GM23338 (cell line): ENCODE measurements at regions not wholly inside any gene's neighbourhood (a gene's known extent, or its start where the extent isn't known, plus 50 kb on each side); places are given as distances from the start of the nearest gene placed in this dataset.

ENCODE experiments used
- ATAC-seq: fragments of 200-7000 bp; cut with Tn5 transposase; 3 replicates; pipeline ENCODE4 v1.9.1; 2020
- DNase-seq: peaks from one replicate; pipeline ENCODE4 v3.0.0-alpha.2; 2015; ENCODE audit warnings: low spot score
- H2AFZ ChIP-seq: fragments of 200-600 bp; sonication (generic); 2 replicates; pipeline ENCODE4 v1.8.0; 2016; ENCODE audit warnings: antibody characterized with exemption, mild to moderate bottlenecking, moderate library complexity
- H3F3A ChIP-seq: fragments of 200-600 bp; sonication (generic); replicated peaks from 2 replicates; pipeline ENCODE4 v1.8.0; 2017; ENCODE audit warnings: antibody characterized with exemption, mixed run types, low read depth
- H3K27ac ChIP-seq: fragments of 200-600 bp; sonication (generic); 2 replicates; pipeline ENCODE4 v1.6.1; 2016; ENCODE audit warnings: low read depth
- H3K27me3 ChIP-seq: fragments of 200-600 bp; sonication (generic); 2 replicates; pipeline ENCODE4 v1.8.0; 2016; ENCODE audit warnings: mild to moderate bottlenecking, mixed run types, moderate library complexity; ENCODE audit not compliant: insufficient read depth
- H3K36me3 ChIP-seq: fragments of 200-600 bp; sonication (generic); 2 replicates; pipeline ENCODE4 v1.8.0; 2016; ENCODE audit warnings: mild to moderate bottlenecking; ENCODE audit not compliant: insufficient read depth
- H3K4me1 ChIP-seq: fragments of 200-600 bp; sonication (generic); 2 replicates; pipeline ENCODE4 v1.8.0; 2016; ENCODE audit warnings: mild to moderate bottlenecking, moderate library complexity; ENCODE audit not compliant: insufficient read depth
- H3K4me2 ChIP-seq: fragments of 200-600 bp; sonication (generic); 2 replicates; pipeline ENCODE4 v1.7.1; 2017; ENCODE audit warnings: mixed run types
- H3K4me3 ChIP-seq: fragments of 200-600 bp; sonication (generic); 2 replicates; pipeline ENCODE4 v1.6.1; 2016; ENCODE audit warnings: mixed run types
- H3K79me2 ChIP-seq: fragments of 200-600 bp; sonication (generic); replicated peaks from 2 replicates; pipeline ENCODE4 v1.8.0; 2017; ENCODE audit warnings: mild to moderate bottlenecking; ENCODE audit not compliant: insufficient read depth
- H3K9me2 ChIP-seq: fragments of 200-600 bp; sonication (generic); 2 replicates; pipeline ENCODE4 v1.8.0; 2017; ENCODE audit not compliant: insufficient read depth
- H4K20me1 ChIP-seq: fragments of 200-600 bp; sonication (generic); replicated peaks from 2 replicates; pipeline ENCODE4 v1.8.0; 2017; ENCODE audit warnings: mild to moderate bottlenecking; ENCODE audit not compliant: insufficient read depth
- H3K27ac Mint-ChIP-seq: 2 replicates; pipeline ENCODE4 v1.8.0; 2020; ENCODE audit warnings: inconsistent platforms, mild to moderate bottlenecking, moderate library complexity, mixed read lengths
- H3K27me3 Mint-ChIP-seq: 3 replicates; pipeline ENCODE4 v1.8.0; 2022; ENCODE audit warnings: low read depth, mild to moderate bottlenecking, moderate library complexity, mixed read lengths, inconsistent platforms; ENCODE audit not compliant: insufficient read depth, poor library complexity
- H3K36me3 Mint-ChIP-seq: 3 replicates; pipeline ENCODE4 v1.8.0; 2021; ENCODE audit warnings: low read depth, mild to moderate bottlenecking, inconsistent platforms, moderate library complexity, mixed read lengths
- H3K4me1 Mint-ChIP-seq: 3 replicates; pipeline ENCODE4 v1.8.0; 2020; ENCODE audit warnings: mild to moderate bottlenecking, inconsistent platforms, mixed read lengths
- H3K4me3 Mint-ChIP-seq: 3 replicates; pipeline ENCODE4 v1.8.0; 2021; ENCODE audit warnings: moderate library complexity, mild to moderate bottlenecking, inconsistent platforms, mixed read lengths
- H3K9me3 Mint-ChIP-seq: 3 replicates; pipeline ENCODE4 v1.8.0; 2020; ENCODE audit warnings: moderate library complexity, mild to moderate bottlenecking, inconsistent platforms, mixed read lengths
- ETS1 ChIP-seq: IDR thresholded peaks from 2 replicates; pipeline ENCODE4 v1.6.1; 2016; ENCODE audit warnings: antibody characterized with exemption
- EZH2phosphoT487 ChIP-seq: fragments of 200-600 bp; sonication (generic); IDR thresholded peaks from one replicate; pipeline ENCODE4 v1.8.1; 2018; ENCODE audit warnings: antibody characterized with exemption; ENCODE audit not compliant: unreplicated experiment
- JUNB ChIP-seq: IDR thresholded peaks from one replicate; pipeline ENCODE4 v1.6.1; 2016; ENCODE audit warnings: antibody characterized with exemption; ENCODE audit not compliant: unreplicated experiment
- NANOG ChIP-seq: IDR thresholded peaks from 2 replicates; pipeline ENCODE4 v1.6.1; 2016; ENCODE audit warnings: antibody characterized with exemption, borderline replicate concordance
- REST ChIP-seq: IDR thresholded peaks from one replicate; pipeline ENCODE4 v1.6.1; 2018; ENCODE audit warnings: antibody characterized with exemption; ENCODE audit not compliant: unreplicated experiment
- ZNF114 ChIP-seq: fragments of 250-450 bp; sonication (Bioruptor Pico); IDR thresholded peaks from 2 replicates; pipeline ENCODE4 v1.5.0; 2020; ENCODE audit warnings: mild to moderate bottlenecking, moderate library complexity

- peaks cover 2% of the 10 kb centered on the region for H3K4me1 ChIP-seq
- DNase-seq (no peak), ATAC-seq (no peak)
- Mint-ChIP-seq H3K36me3 (peaks cover 40% of the 10 kb centered on the region), H3K9me3 (peaks cover 21% of the 10 kb centered on the region), H3K27me3 (peaks cover 3% of the 10 kb centered on the region), H3K4me1 (peaks cover under 1% of the 10 kb centered on the region), H3K4me3 (no peak overlapping the region), H3K27ac (no peak overlapping the region)
- no peak overlapping the region for H3K27ac ChIP-seq
- H3K79me2 ChIP-seq, result no peaks in the 10 kb centered on the region
- H3K4me3 ChIP-seq, result no peak overlapping the region
- no peak overlapping the region for H3K4me2 ChIP-seq
- H3K9me2 ChIP-seq, result no peaks in the 10 kb centered on the region
- H3K36me3 ChIP-seq, result peaks cover 7% of the 10 kb centered on the region; the same call in 1 of the 2 replicates
- H3F3A ChIP-seq, result no peaks in the 10 kb centered on the region
- no peaks in the 10 kb centered on the region for H3K27me3 ChIP-seq
- no peaks in the 10 kb centered on the region for H4K20me1 ChIP-seq
- H2AFZ ChIP-seq, result no peak overlapping the region
- no peak for TF ChIP-seq ZNF114 (CRISPR knock-in tag)
- no peak for TF ChIP-seq REST
- no peak for TF ChIP-seq EZH2phosphoT487
These were observed 283.3 kb downstream of the CASP12 start for GRCh38 chr11:104614961-104615360.

GRCh38 chr11:104614117-104614680, 284.1 kb downstream of the CASP12 start:
- no peaks in the 10 kb centered on the region for H4K20me1 ChIP-seq
- peaks cover 7% of the 10 kb centered on the region; the same call in 1 of the 2 replicates for H3K36me3 ChIP-seq
- ATAC-seq, result no peak
- H3K4me1 Mint-ChIP-seq, result peaks cover 8% of the 10 kb centered on the region
- peaks cover 21% of the 10 kb centered on the region for H3K9me3 Mint-ChIP-seq
- H3K27me3 ChIP-seq, result no peaks in the 10 kb centered on the region
- H3K27me3 Mint-ChIP-seq, result peaks cover 3% of the 10 kb centered on the region
- peaks cover 8% of the 10 kb centered on the region for H3K4me1 ChIP-seq
- H3K27ac Mint-ChIP-seq, result no peak overlapping the region
- no peaks in the 10 kb centered on the region for H3F3A ChIP-seq
- no peak overlapping the region for H3K4me3 Mint-ChIP-seq
- no peak for DNase-seq
- no peak overlapping the region for H3K27ac ChIP-seq
- no peak overlapping the region for H3K4me2 ChIP-seq
- H2AFZ ChIP-seq, result peak overlapping the region; percentile 64; the same call in 1 of the 2 replicates
- H3K36me3 Mint-ChIP-seq, result peaks cover 40% of the 10 kb centered on the region
- no peaks in the 10 kb centered on the region for H3K79me2 ChIP-seq
- no peaks in the 10 kb centered on the region for H3K9me2 ChIP-seq
- H3K4me3 ChIP-seq, result no peak overlapping the region
- TF ChIP-seq ETS1, result no peak
- TF ChIP-seq NANOG, result no peak
- no peak for TF ChIP-seq ZNF114 (CRISPR knock-in tag)
- no peak for TF ChIP-seq REST
- no peak for TF ChIP-seq JUNB
